ENCODE measurements at regions not wholly inside any gene's neighbourhood (a gene's known extent, or its start where the extent isn't known, plus 50 kb on each side); places are given as distances from the start of the nearest gene placed in this dataset.

GRCh38 chr16:60463986-60464385 is 1572.3 kb downstream of the CDH8 start:
- TF ChIP-seq, protein P1, sequence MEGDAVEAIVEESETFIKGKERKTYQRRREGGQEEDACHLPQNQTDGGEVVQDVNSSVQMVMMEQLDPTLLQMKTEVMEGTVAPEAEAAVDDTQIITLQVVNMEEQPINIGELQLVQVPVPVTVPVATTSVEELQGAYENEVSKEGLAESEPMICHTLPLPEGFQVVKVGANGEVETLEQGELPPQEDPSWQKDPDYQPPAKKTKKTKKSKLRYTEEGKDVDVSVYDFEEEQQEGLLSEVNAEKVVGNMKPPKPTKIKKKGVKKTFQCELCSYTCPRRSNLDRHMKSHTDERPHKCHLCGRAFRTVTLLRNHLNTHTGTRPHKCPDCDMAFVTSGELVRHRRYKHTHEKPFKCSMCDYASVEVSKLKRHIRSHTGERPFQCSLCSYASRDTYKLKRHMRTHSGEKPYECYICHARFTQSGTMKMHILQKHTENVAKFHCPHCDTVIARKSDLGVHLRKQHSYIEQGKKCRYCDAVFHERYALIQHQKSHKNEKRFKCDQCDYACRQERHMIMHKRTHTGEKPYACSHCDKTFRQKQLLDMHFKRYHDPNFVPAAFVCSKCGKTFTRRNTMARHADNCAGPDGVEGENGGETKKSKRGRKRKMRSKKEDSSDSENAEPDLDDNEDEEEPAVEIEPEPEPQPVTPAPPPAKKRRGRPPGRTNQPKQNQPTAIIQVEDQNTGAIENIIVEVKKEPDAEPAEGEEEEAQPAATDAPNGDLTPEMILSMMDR (IDR thresholded peaks at IDR 0.05) = no peak
- no peak for TF ChIP-seq POLR2AphosphoS5 (IDR thresholded peaks at IDR 0.05; ENCODE audit: low read depth, low read length)
- no peak for TF ChIP-seq SIN3A (IDR thresholded peaks at IDR 0.05; ENCODE audit: borderline replicate concordance, insufficient read depth, low read depth, low read length)
- TF ChIP-seq REST (IDR thresholded peaks at IDR 0.05; ENCODE audit: insufficient read depth in 1 of 2, low read depth in 2 of 2, low read length in 1 of 2) = no peak
- no peak for TF ChIP-seq TCF7L2 (IDR thresholded peaks at IDR 0.05; ENCODE audit: low read depth, low read length)

Measured in Panc1 (cell line).